ENCODE measurements at regions not wholly inside any gene's neighbourhood (a gene's known extent, or its start where the extent isn't known, plus 50 kb on each side); places are given as distances from the start of the nearest gene placed in this dataset.

- TF ChIP-seq CTCF (IDR thresholded peaks at IDR 0.05) (no peak), POLR2AphosphoS5 (IDR thresholded peaks at IDR 0.05; ENCODE audit: low read depth, low read length) (no peak), TCF7L2 (IDR thresholded peaks at IDR 0.05; ENCODE audit: low read depth, low read length) (no peak), REST (IDR thresholded peaks at IDR 0.05; ENCODE audit: insufficient read depth in 1 of 2, low read depth in 2 of 2, low read length in 1 of 2) (no peak), SIN3A (IDR thresholded peaks at IDR 0.05; ENCODE audit: borderline replicate concordance, insufficient read depth, low read depth, low read length) (no peak)
Observed at GRCh38 chr14:81805785-81806184, 272.1 kb upstream of the SEL1L start.
